DOHH2 (cell line): ENCODE measurements at regions not wholly inside any gene's neighbourhood (a gene's known extent, or its start where the extent isn't known, plus 50 kb on each side); places are given as distances from the start of the nearest gene placed in this dataset.

Source experiments
- H3F3A ChIP-seq: fragments of 200-600 bp; sonication (generic), shearing (Covaris generic); 2 replicates; pipeline ENCODE4 v1.6.0; 2016; ENCODE audit warnings: antibody characterized with exemption, mild to moderate bottlenecking; ENCODE audit not compliant: control insufficient read depth, insufficient read depth
- H3K27ac ChIP-seq: fragments of 200-600 bp; sonication (generic); 2 replicates; pipeline ENCODE4 v1.5.1; 2014; ENCODE audit warnings: low read depth, mild to moderate bottlenecking, low read length, moderate library complexity
- H3K27me3 ChIP-seq: fragments of 200-600 bp; sonication (generic); 2 replicates; pipeline ENCODE4 v1.6.1; 2014; ENCODE audit warnings: mild to moderate bottlenecking, low read length, mixed read lengths; ENCODE audit not compliant: control insufficient read depth
- H3K36me3 ChIP-seq: fragments of 200-600 bp; sonication (generic); 2 replicates; pipeline ENCODE4 v1.6.1; 2014; ENCODE audit warnings: mild to moderate bottlenecking, low read length, moderate library complexity, mixed read lengths; ENCODE audit not compliant: control insufficient read depth
- H3K4me1 ChIP-seq: fragments of 200-600 bp; sonication (generic); 2 replicates; pipeline ENCODE4 v1.6.1; 2014; ENCODE audit warnings: mild to moderate bottlenecking, low read length, mixed read lengths; ENCODE audit not compliant: control insufficient read depth
- H3K4me2 ChIP-seq: fragments of 200-600 bp; sonication (generic); 2 replicates; pipeline ENCODE4 v1.6.0; 2014; ENCODE audit warnings: mild to moderate bottlenecking, low read length, moderate library complexity
- H3K4me3 ChIP-seq: fragments of 200-600 bp; sonication (generic); 2 replicates; pipeline ENCODE4 v1.5.1; 2014; ENCODE audit warnings: mild to moderate bottlenecking, low read length, mixed read lengths
- H3K79me2 ChIP-seq: fragments of 200-600 bp; sonication (generic); 2 replicates; pipeline ENCODE4 v1.6.1; 2014; ENCODE audit warnings: mild to moderate bottlenecking, low read length, mixed read lengths; ENCODE audit not compliant: control insufficient read depth
- H3K9me2 ChIP-seq: fragments of 200-600 bp; sonication (generic); replicated peaks from 2 replicates; pipeline ENCODE4 v1.6.1; 2014; ENCODE audit warnings: mild to moderate bottlenecking, low read length, mixed read lengths; ENCODE audit not compliant: control insufficient read depth
- H3K9me3 ChIP-seq: fragments of 200-600 bp; sonication (generic); 2 replicates; pipeline ENCODE4 v1.6.1; 2014; ENCODE audit warnings: antibody characterized with exemption, low read length, mixed read lengths; ENCODE audit not compliant: control insufficient read depth, insufficient read depth
- H4K20me1 ChIP-seq: fragments of 200-600 bp; sonication (generic); 2 replicates; pipeline ENCODE4 v1.6.0; 2014; ENCODE audit warnings: low read depth, mild to moderate bottlenecking, antibody characterized with exemption, low read length, moderate library complexity; ENCODE audit not compliant: control insufficient read depth, insufficient read depth
- EZH2phosphoT487 ChIP-seq: fragments of 200-600 bp; sonication (generic); IDR thresholded peaks from 2 replicates; pipeline ENCODE4 v1.6.1; 2017; ENCODE audit warnings: borderline replicate concordance, mild to moderate bottlenecking, antibody characterized with exemption, low read length, moderate library complexity, mixed read lengths
- TF ChIP-seq, protein P1 (sequence below): fragments of 200-600 bp; sonication (generic); IDR thresholded peaks from one replicate; pipeline ENCODE4 v1.5.1; 2014; ENCODE audit warnings: antibody characterized with exemption, mild to moderate bottlenecking, low read depth, low read length; ENCODE audit not compliant: poor library complexity, severe bottlenecking

GRCh38 chrX:30951003-30951402 lies 61.9 kb upstream of the TAB3 start:
- H3K9me3 ChIP-seq, result no peaks in the 10 kb centered on the region

GRCh38 chrX:30950391-30950790 lies 61.3 kb upstream of the TAB3 start:
- Histone ChIP-seq H3K27me3 (no peaks in the 10 kb centered on the region), H4K20me1 (no peaks in the 10 kb centered on the region), H3K36me3 (no peaks in the 10 kb centered on the region), H3K9me2 (no peaks in the 10 kb centered on the region), H3K4me2 (no peak overlapping the region), H3K27ac (no peak overlapping the region), H3K4me3 (no peak overlapping the region), H3K4me1 (no peaks in the 10 kb centered on the region), H3K79me2 (no peaks in the 10 kb centered on the region), H3K9me3 (no peaks in the 10 kb centered on the region), H3F3A (no peaks in the 10 kb centered on the region)
- TF ChIP-seq EZH2phosphoT487, result no peak
- TF ChIP-seq, protein P1, sequence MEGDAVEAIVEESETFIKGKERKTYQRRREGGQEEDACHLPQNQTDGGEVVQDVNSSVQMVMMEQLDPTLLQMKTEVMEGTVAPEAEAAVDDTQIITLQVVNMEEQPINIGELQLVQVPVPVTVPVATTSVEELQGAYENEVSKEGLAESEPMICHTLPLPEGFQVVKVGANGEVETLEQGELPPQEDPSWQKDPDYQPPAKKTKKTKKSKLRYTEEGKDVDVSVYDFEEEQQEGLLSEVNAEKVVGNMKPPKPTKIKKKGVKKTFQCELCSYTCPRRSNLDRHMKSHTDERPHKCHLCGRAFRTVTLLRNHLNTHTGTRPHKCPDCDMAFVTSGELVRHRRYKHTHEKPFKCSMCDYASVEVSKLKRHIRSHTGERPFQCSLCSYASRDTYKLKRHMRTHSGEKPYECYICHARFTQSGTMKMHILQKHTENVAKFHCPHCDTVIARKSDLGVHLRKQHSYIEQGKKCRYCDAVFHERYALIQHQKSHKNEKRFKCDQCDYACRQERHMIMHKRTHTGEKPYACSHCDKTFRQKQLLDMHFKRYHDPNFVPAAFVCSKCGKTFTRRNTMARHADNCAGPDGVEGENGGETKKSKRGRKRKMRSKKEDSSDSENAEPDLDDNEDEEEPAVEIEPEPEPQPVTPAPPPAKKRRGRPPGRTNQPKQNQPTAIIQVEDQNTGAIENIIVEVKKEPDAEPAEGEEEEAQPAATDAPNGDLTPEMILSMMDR, result no peak

More at GRCh38 chrX:30951003-30951402, 61.9 kb upstream of the TAB3 start:
- no peaks in the 10 kb centered on the region for H3K9me2 ChIP-seq
- TF ChIP-seq, protein P1, result no peak
- no peak for TF ChIP-seq EZH2phosphoT487
- H3K79me2 ChIP-seq, result no peaks in the 10 kb centered on the region
- H3K4me3 ChIP-seq, result no peak overlapping the region
- H3F3A ChIP-seq, result no peaks in the 10 kb centered on the region
- no peaks in the 10 kb centered on the region for H3K27me3 ChIP-seq
- no peaks in the 10 kb centered on the region for H4K20me1 ChIP-seq
- no peaks in the 10 kb centered on the region for H3K36me3 ChIP-seq
- H3K27ac ChIP-seq, result no peak overlapping the region
- H3K4me2 ChIP-seq, result no peak overlapping the region
- no peaks in the 10 kb centered on the region for H3K4me1 ChIP-seq

GRCh38 chrX:30949554-30949953 lies 60.5 kb upstream of the TAB3 start:
- no peak overlapping the region for H3K4me2 ChIP-seq

More at GRCh38 chrX:30949554-30949953, 60.5 kb upstream of the TAB3 start:
- Histone ChIP-seq H3K36me3 (no peaks in the 10 kb centered on the region), H3K9me3 (no peaks in the 10 kb centered on the region), H3K27ac (no peak overlapping the region), H3K79me2 (no peaks in the 10 kb centered on the region), H3K4me3 (no peak overlapping the region), H3F3A (no peaks in the 10 kb centered on the region), H3K4me1 (no peaks in the 10 kb centered on the region), H4K20me1 (no peaks in the 10 kb centered on the region), H3K9me2 (no peaks in the 10 kb centered on the region), H3K27me3 (no peaks in the 10 kb centered on the region)
- TF ChIP-seq, protein P1, result no peak
- no peak for TF ChIP-seq EZH2phosphoT487
